GM18861 (cell line): ENCODE measurements at regions not wholly inside any gene's neighbourhood (a gene's known extent, or its start where the extent isn't known, plus 50 kb on each side); places are given as distances from the start of the nearest gene placed in this dataset.

Experiments
- ATAC-seq: cut with Tn5 transposase; IDR thresholded peaks from one replicate; pipeline ENCODE4 v1.9.1; 2021; ENCODE audit not compliant: unreplicated experiment

DNA sequence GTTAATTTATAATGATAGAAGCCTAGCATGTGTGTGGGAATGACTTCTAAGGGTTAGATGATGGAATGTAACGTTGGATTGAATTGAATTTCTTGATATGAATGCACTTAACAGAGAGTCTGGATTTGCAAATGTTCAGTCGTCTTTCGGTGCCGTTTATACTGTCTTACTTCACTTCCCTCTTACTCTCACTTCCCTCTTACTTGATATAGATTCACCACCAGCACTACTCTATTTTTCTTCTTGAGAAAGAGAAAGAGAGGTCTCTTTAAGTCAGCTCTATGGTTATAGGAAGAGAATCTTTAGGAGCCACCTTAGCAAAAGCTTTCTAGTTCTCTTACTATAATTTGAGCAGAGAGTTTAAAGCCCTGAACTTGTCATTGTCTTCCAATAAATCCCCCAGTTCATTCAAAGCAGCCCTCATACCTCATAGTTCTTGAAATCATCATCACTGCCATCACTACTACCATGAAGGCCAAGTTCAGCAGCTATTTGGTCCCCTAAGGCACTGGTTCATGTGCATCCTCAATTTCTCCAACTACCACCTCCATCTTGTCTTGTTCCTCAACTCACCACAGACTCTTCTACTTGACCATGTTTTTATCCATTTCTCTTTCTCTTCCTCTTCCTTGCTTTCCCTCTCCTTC lies 501.7 kb upstream of the TCF4 start:
- no peak for ATAC-seq

GRCh38 chr18:56086786-56087185 lies 498.8 kb upstream of the TCF4 start:
- ATAC-seq = no peak

GRCh38 chr18:56086176-56086575 lies 498.2 kb upstream of the TCF4 start:
- ATAC-seq = no peak

DNA sequence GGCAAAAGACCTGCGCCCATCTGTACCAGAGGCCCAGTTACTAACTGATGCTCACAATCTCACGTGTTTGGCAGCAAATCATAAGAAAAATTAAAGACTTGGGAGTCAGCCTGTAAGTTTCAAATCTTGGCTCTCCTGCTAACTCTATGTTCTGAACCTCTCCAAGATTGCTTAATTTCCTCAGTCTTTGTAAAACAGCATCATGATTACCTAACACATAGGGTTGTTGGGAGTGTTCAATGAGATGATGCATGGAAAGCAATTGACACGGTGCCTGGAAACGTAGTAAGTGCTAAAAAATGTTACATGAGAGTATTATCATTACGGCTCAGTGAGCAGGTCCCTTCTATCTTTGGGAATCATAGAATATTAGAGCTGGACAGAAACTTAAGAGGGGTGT lies 497.6 kb upstream of the TCF4 start:
- ATAC-seq = no peak

DNA sequence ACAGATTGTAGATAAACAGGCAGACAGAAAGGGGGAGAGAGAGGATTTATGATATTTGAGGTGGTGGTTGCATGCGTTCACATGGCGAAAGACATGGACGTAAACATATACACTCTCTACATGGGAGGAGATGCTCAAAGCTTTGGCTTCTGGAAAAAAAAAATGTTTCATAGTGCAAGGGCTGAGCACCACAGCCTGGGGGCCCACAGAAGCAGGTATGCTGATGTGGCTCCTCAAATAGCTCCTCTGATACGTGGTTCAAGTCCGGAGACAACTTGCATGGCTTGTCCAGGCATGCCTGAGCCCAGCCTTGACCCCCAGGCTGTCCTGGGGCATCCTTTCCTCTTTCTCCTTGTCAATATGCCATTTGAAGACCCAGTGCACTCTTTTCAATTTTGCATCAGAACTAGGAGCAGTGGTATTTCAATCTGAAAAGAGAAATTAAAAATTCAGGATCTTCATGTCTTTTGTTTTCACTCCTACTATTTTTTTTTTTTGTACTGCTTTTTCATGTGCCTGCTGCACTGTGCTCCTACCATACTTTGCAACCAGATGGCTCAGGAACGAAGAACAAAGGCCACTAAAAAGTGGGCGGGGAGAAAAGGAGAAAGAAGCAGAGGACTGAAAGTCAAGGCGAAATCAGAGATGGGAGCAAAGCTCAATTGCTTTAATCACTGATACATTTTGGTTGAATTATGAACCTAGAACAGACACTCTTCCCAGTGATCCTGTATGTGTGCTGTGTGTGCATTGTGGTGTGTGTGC lies 495.7 kb upstream of the TCF4 start:
- ATAC-seq = no peak

DNA sequence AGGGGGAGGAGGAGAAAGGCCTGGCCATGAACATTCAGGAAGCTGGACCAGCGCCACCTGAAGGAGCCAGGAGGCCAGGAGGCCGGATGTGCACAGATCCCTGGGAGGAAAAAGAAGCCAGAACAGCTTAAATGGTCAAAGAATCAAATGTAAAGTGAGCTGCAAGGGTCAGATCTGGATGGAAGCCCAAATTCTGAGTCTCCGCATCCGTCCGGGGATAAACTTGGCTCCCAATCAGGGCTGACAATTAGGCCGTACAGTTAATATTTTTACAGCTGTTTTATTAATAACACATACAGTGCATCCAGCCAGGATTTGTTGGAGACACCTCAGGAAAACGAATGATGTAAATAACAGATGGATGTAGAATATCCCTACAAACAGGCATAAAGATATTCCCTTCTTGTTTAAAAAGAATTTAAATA lies 495.1 kb upstream of the TCF4 start:
- ATAC-seq = no peak

GRCh38 chr18:56076723-56077122 lies 488.7 kb upstream of the TCF4 start:
- ATAC-seq = no peak

GRCh38 chr18:56068701-56069100 lies 480.7 kb upstream of the TCF4 start:
- no peak for ATAC-seq

- no peak for ATAC-seq
Observed at GRCh38 chr18:56067969-56068671, 480.1 kb upstream of the TCF4 start.

GRCh38 chr18:56067214-56067894 lies 479.4 kb upstream of the TCF4 start:
- no peak for ATAC-seq

DNA sequence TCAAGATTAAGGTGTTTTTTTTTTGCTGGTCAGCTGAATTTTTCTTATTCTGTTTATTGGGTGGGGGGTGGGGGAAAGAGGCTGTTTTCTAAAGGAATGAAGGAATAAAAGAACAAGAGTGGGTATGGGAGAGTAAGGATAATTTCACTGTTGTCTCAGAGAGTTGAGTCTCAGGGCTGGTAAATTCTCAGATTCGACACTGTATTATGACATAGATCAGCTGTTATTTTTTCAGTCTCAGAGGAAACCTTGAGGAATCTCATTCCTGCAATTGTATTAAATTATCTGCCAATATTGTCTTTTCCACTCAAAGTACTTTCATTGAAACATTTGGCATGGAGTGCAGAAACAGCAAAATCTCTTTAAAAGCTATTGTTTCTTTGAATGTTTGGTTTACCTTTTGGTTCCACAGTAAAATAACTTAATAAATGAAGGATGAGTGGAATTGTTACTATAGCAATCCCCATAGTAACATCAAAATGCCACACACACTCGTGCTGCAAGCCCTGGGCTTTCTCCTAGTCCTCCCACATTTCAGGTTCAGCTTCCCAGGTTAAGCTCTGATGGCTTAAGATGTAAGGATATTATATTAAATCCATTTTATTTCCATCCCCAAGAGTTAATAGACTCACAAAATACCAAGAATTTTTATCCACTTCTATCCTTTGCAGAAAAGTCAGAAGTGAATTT lies 478.7 kb upstream of the TCF4 start:
- ATAC-seq = no peak

- ATAC-seq = no peak
Observed at GRCh38 chr18:56065086-56065485, 477.1 kb upstream of the TCF4 start.

GRCh38 chr18:56062931-56063330 lies 474.9 kb upstream of the TCF4 start:
- no peak for ATAC-seq

DNA sequence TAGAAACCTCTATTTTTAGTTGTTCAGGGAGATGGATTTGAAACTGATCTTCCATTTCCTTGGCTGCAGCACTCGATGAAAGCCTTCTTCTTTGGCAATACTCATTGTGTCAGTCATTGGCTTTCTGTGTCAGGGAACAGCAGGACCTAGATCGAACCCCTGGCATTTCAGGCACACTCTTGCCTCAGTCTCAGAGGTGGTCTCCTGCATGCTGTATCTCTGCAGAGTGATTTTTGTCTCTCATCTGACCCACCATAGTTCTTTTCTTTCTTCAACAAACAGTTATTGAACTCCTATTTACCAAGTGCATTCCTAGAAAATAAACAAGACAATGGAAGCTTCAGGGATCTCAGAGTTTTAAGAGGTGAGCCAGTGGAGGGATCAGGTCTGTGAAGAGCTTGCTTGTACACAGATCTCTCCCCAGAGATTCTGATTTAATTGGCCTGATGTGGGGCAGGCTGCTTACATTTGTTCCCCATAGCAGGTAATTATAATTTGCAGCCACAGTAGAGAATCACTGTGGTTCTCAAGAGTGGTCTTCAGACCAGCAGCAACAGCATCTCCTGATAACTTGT lies 473.1 kb upstream of the TCF4 start:
- no peak for ATAC-seq

- ATAC-seq = no peak
Observed at GRCh38 chr18:56052202-56052601, 464.2 kb upstream of the TCF4 start.

DNA sequence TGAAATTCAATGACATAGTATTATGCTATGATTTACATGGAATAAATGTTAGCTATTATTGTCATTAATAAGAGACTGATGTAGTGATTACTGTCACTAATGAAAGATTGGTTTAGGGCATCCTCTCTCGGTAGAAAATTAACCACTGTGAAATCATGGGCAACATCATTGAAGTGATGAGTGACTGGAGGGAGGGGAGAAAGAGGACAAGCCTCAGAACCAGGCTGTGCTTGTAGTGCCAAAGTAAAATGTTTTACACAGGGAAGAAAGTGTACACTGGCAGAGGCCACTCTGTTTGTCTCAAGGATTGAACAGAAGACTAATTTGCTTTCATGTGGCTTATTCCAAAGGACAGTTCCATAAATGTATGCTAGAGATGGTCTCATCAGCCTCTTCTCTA lies 456.2 kb upstream of the TCF4 start:
- no peak for ATAC-seq

DNA sequence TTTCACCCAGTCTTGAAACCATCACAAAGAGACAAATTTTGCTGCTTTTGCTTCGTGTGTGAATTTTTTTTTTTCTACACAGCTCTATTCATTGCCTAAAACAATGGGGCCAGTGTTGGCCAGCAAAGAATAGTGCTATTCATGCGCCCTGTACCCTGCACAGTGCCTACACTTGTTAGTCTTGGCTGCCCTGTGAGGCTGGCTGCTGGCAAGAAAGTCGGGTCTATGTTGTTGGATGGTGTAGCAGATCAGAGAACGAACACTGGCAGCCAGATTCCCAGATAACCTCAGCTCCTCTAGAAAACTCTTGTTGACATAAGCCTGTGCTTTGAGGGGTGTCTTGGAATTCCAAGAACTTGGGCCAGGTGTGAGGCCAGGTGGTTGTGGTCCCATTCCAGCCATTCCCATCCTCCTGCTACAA lies 455.7 kb upstream of the TCF4 start:
- no peak for ATAC-seq

DNA sequence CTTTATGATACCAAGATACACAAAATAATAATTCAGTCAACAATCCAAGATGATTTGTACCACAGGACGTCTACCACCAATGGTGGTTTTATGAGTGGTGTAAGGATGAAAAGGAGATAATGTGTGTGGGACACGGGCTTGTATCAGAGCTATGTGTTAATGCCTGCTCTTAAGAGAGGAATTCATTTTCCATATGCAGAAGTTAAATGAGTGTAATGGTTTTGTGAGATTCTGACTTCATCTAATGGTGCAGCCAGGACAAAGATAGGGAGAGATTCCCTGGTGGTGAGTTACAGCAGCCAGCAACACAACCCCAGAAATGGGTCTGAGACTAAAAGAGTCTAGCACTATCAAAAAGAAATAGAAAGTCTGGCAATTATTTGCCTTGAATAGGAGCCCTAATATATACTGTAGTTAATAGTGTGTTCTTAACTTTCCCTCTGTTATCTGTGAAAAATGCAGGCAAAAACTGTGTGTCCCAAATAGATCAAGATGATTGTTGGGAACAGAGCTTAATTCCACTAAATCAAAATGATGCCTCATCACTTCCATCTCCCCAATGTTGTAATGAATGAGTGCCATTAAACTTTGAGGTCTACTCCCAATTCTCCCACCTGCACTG lies 455.0 kb upstream of the TCF4 start:
- ATAC-seq = no peak

GRCh38 chr18:56038171-56039030 lies 450.4 kb upstream of the TCF4 start:
- ATAC-seq = no peak
